GM21576 (cell line): ENCODE measurements at regions not wholly inside any gene's neighbourhood (a gene's known extent, or its start where the extent isn't known, plus 50 kb on each side); places are given as distances from the start of the nearest gene placed in this dataset.
"Not testable (repeated sequence)": the region's sequence is repeated elsewhere in the genome, so short reads cannot be mapped to it uniquely, and the experiment has no call there.

Experiments
- ATAC-seq: cut with Tn5 transposase; IDR thresholded peaks from one replicate; pipeline ENCODE4 v1.9.1; 2021; ENCODE audit warnings: mild to moderate bottlenecking, moderate library complexity; ENCODE audit not compliant: unreplicated experiment

GRCh38 chr1:238329671-238330070, 438.9 kb upstream of the ZP4 start:
- ATAC-seq: no peak

- not testable (repeated sequence) for ATAC-seq
Measured at GRCh38 chr1:238327033-238327432, 436.3 kb upstream of the ZP4 start.

- not testable (repeated sequence) for ATAC-seq
Measured at GRCh38 chr1:238326479-238326878, 435.8 kb upstream of the ZP4 start.

- no peak for ATAC-seq
Measured at GRCh38 chr1:238324211-238324864, 433.6 kb upstream of the ZP4 start.

GRCh38 chr1:238323490-238323889, 432.8 kb upstream of the ZP4 start:
- no peak for ATAC-seq

- no peak for ATAC-seq
Measured at GRCh38 chr1:238319957-238320356, 429.2 kb upstream of the ZP4 start.

- no peak for ATAC-seq
Measured at GRCh38 chr1:238318294-238319110, 427.8 kb upstream of the ZP4 start.

GRCh38 chr1:238312969-238313368, 422.2 kb upstream of the ZP4 start:
- ATAC-seq: no peak

- ATAC-seq: no peak
Measured at GRCh38 chr1:238306411-238306810, 415.7 kb upstream of the ZP4 start.

GRCh38 chr1:238302646-238303045, 411.9 kb upstream of the ZP4 start:
- no peak for ATAC-seq

- no peak for ATAC-seq
Measured at GRCh38 chr1:238296371-238296770, 405.6 kb upstream of the ZP4 start.

- ATAC-seq: no peak
Measured at GRCh38 chr1:238293075-238293474, 402.4 kb upstream of the ZP4 start.

- ATAC-seq: no peak
Measured at GRCh38 chr1:238281418-238281817, 390.7 kb upstream of the ZP4 start.

GRCh38 chr1:238279694-238280380, 389.1 kb upstream of the ZP4 start:
- no peak for ATAC-seq

- ATAC-seq: no peak
Measured at GRCh38 chr1:238272145-238272544, 381.4 kb upstream of the ZP4 start.

- no peak for ATAC-seq
Measured at GRCh38 chr1:238265866-238266265, 375.1 kb upstream of the ZP4 start.

GRCh38 chr1:238264951-238265350, 374.2 kb upstream of the ZP4 start:
- ATAC-seq: no peak

- ATAC-seq: no peak
Measured at GRCh38 chr1:238258510-238258909, 367.8 kb upstream of the ZP4 start.

GRCh38 chr1:238257018-238257621, 366.4 kb upstream of the ZP4 start:
- ATAC-seq: no peak

- no peak for ATAC-seq
Measured at GRCh38 chr1:238254935-238255334, 364.2 kb upstream of the ZP4 start.

- ATAC-seq: no peak
Measured at GRCh38 chr1:238252033-238252802, 361.5 kb upstream of the ZP4 start.
